ENCODE measurements at regions not wholly inside any gene's neighbourhood (a gene's known extent, or its start where the extent isn't known, plus 50 kb on each side); places are given as distances from the start of the nearest gene placed in this dataset.
"Not testable (repeated sequence)": the region's sequence is repeated elsewhere in the genome, so short reads cannot be mapped to it uniquely, and the experiment has no call there.

- no peak for DNase-seq
These were observed 325.6 kb downstream of the TXNL1 start for GRCh38 chr18:56312551-56313335.

- no peak for DNase-seq
These were observed 329.3 kb downstream of the TXNL1 start for GRCh38 chr18:56309104-56309503.

GRCh38 chr18:56307354-56308170, 330.8 kb downstream of the TXNL1 start:
- DNase-seq: no peak

- DNase-seq: no peak
These were observed 331.6 kb downstream of the TXNL1 start for GRCh38 chr18:56306797-56307196.

GRCh38 chr18:56305583-56305982, 332.8 kb downstream of the TXNL1 start:
- no peak for DNase-seq

GRCh38 chr18:56302156-56302555, 336.2 kb downstream of the TXNL1 start:
- no peak for DNase-seq

GRCh38 chr18:56299740-56300139, 338.7 kb downstream of the TXNL1 start:
- DNase-seq: no peak

- no peak for DNase-seq
These were observed 339.5 kb downstream of the TXNL1 start for GRCh38 chr18:56298935-56299334.

GRCh38 chr18:56296381-56296780, 342.0 kb downstream of the TXNL1 start:
- DNase-seq: no peak

GRCh38 chr18:56294484-56295183, 343.8 kb downstream of the TXNL1 start:
- no peak for DNase-seq

GRCh38 chr18:56291294-56291693, 347.1 kb downstream of the TXNL1 start:
- no peak for DNase-seq

GRCh38 chr18:56289381-56289780, 349.0 kb downstream of the TXNL1 start:
- no peak for DNase-seq

- no peak for DNase-seq
These were observed 351.5 kb downstream of the TXNL1 start for GRCh38 chr18:56286775-56287325.

- DNase-seq: no peak
These were observed 352.9 kb downstream of the TXNL1 start for GRCh38 chr18:56285387-56286065.

- no peak for DNase-seq
These were observed 354.1 kb downstream of the TXNL1 start for GRCh38 chr18:56284319-56284718.

- no peak for DNase-seq
These were observed 355.1 kb downstream of the TXNL1 start for GRCh38 chr18:56283316-56283715.

GRCh38 chr18:56282234-56283104, 355.9 kb downstream of the TXNL1 start:
- no peak for DNase-seq

- DNase-seq: not testable (repeated sequence)
These were observed 358.6 kb downstream of the TXNL1 start for GRCh38 chr18:56279816-56280215.

- no peak for DNase-seq
These were observed 359.9 kb downstream of the TXNL1 start for GRCh38 chr18:56278421-56279003.

GRCh38 chr18:56276466-56276865, 361.9 kb downstream of the TXNL1 start:
- no peak for DNase-seq

GRCh38 chr18:56273541-56274219, 364.7 kb downstream of the TXNL1 start:
- DNase-seq: no peak

All from NCI-H187 (cell line).